HAP-1 (cell line): ENCODE measurements at regions not wholly inside any gene's neighbourhood (a gene's known extent, or its start where the extent isn't known, plus 50 kb on each side); places are given as distances from the start of the nearest gene placed in this dataset.
"Not testable (repeated sequence)": the region's sequence is repeated elsewhere in the genome, so short reads cannot be mapped to it uniquely, and the experiment has no call there.

Experiments used
- DNase-seq, 2 experiments: peaks; one replicate each; pipeline ENCODE4 v3.0.0-alpha.2; 2016 to 2020; ENCODE audit warnings: low spot score in 2 of 2
- H3K27me3 ChIP-seq: fragments of 250-450 bp; sonication (Bioruptor Pico); 2 replicates; pipeline ENCODE4 v1.5.1; 2020; ENCODE audit warnings: low read depth, mild to moderate bottlenecking, moderate library complexity
- H3K36me3 ChIP-seq: fragments of 250-450 bp; sonication (Bioruptor Pico); replicated peaks from 2 replicates; pipeline ENCODE4 v1.5.1; 2020; ENCODE audit warnings: mild to moderate bottlenecking
- H3K4me1 ChIP-seq: fragments of 250-450 bp; sonication (Bioruptor Pico); 2 replicates; pipeline ENCODE4 v1.5.1; 2020; ENCODE audit warnings: mild to moderate bottlenecking
- H3K4me3 ChIP-seq: fragments of 250-450 bp; sonication (Bioruptor Pico); 2 replicates; pipeline ENCODE4 v1.5.1; 2020; ENCODE audit warnings: mild to moderate bottlenecking, moderate library complexity
- H3K9me3 ChIP-seq: fragments of 250-450 bp; sonication (Bioruptor Pico); 2 replicates; pipeline ENCODE4 v1.5.1; 2020; ENCODE audit warnings: mild to moderate bottlenecking, moderate library complexity
- in situ Hi-C: fragments of 300-500 bp; cut with MboI; formaldehyde crosslinking; loops from 3 replicates; pipeline ENCODE4 v1.14.3; 2020; ENCODE audit warnings: low sequenced_read_pairs, inconsistent platforms, mixed read lengths

DNA sequence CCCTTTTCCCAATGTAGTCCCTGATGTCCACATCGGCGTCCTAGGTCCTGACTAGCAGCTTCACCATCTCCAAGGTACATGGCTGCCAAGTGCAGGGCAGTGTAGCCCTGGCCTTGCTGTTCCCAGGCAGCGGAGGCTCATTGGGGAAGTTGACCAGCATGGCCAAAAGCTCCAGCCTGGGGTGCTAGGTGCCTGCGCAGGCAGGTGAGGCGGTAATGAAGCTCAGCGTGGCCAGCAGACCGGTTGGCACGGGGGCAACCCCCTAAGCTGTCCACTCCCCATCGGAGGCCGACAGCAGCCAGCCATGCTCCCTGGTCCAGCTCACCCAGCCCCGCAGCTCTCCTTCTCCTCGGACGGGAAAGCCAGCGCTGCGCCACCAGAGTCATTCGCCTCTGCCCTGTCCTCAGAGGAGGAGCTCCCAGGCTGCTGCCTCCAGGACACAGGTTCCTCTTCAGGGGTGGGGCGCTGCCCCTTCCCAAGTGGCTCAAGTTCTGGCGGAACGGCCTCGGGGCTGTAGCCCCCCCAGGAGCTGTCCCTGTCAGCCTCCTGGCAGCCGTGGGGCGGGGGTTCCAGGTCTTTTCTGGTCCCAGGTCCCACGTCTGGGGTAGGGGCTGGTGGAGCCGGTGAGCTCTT is 1218.2 kb downstream of the FOXD4L5 start:
- H3K27me3 ChIP-seq: no peaks in the 10 kb centered on the region
- in situ Hi-C loops: no loop called here
- no peaks in the 10 kb centered on the region for H3K9me3 ChIP-seq
- H3K36me3 ChIP-seq: no peaks in the 10 kb centered on the region
- DNase-seq: no peak
- no peak overlapping the region for H3K4me3 ChIP-seq
- H3K4me1 ChIP-seq: no peaks in the 10 kb centered on the region

DNA sequence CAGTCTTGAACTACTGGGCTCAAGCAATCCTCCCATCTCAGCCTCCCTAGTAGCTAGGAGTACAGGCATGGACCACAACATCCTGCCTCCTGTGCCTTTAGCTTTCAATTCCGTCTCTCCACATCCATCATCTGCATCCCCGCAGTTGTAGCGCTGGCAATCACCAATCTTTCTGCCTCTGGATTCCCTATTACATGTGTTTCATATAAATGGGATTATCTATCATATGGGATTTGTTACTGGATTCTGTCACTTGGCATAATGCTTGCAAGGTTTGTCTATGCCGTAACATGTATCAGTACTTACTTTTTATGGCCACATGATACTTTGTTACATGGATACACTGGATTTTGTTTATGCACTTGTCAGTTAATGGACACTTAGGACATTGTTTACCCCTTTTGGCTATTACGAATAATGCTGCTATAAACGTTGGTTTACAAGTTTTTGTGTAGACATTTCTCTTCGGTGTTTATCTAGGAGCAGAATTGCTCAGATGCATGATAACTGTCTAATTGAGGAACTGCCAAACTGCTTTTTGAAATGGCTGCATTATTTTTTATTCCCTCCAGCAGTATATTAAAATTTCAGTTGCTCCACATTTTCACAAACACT is 1223.9 kb downstream of the FOXD4L5 start:
- H3K9me3 ChIP-seq: no peaks in the 10 kb centered on the region
- H3K4me1 ChIP-seq: no peaks in the 10 kb centered on the region
- no peaks in the 10 kb centered on the region for H3K27me3 ChIP-seq
- no peak for DNase-seq
- no peaks in the 10 kb centered on the region for H3K36me3 ChIP-seq
- no peak overlapping the region for H3K4me3 ChIP-seq
- in situ Hi-C loops: no loop called here

DNA sequence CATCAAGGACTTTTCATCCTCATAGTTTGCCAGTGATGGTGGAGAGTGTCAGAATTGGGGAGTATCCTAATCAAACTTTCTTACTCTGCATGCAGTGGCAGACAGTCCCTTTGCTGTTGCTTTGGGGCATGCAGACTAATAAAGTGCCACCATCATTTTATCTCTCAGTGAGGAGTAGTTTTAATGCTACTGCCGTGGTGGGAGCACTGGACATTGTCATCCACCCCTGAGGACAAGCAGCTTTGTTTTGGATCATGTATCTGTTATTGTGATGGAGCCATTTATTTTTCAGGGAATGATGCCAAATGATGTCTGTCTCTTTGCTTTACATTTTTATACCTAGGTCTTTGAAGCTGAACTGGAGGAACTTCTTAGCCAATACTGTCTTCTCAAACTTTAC is 1226.9 kb downstream of the FOXD4L5 start:
- in situ Hi-C loops, H3K36me3 ChIP-seq, DNase-seq, H3K9me3 ChIP-seq, H3K4me1 ChIP-seq, H3K27me3 ChIP-seq, H3K4me3 ChIP-seq: not testable (repeated sequence)

DNA sequence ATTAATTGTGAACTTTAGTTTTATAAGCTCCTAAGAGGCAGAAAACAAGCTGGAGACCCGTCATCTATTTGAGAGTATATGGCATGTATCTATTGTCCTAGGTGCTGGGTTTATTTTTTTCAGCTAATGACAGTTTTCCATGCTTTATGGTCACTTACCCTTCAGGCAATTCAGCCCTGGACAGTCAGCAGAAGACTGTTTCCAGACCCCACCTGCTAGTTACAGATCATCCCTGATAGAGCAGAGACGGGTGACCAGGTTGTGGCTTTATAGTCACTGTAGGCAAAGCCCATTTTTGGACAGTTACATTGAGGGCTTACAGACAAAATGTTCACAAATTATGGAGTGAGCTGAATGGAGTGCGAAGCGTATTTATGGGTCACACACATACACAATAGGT is 1227.5 kb downstream of the FOXD4L5 start:
- Histone ChIP-seq H3K4me3 (no peak overlapping the region), H3K9me3 (no peaks in the 10 kb centered on the region), H3K4me1 (no peaks in the 10 kb centered on the region), H3K36me3 (no peaks in the 10 kb centered on the region), H3K27me3 (no peaks in the 10 kb centered on the region)
- no peak for DNase-seq
- in situ Hi-C loops: no loop called here

DNA sequence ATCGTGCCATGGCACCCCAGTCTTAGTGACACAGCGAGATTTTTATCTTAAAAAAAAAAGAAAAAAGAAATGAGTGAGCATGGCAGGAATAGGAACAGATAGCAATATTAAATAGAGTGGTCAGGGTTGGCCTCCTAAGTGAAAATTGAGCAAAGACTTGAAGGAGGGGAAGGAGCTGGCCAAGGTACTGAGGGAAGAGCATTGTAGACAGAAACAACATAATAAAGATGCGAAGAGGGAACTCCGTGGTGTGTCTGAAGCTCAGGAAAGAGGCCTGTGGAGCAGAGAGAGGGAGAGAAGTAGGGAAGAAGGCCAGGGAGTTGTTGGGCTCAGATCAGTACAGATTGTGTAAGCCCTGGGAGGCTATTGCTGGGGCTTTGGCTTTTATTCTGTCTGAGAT is 1256.1 kb downstream of the FOXD4L5 start:
- H3K9me3 ChIP-seq, H3K4me1 ChIP-seq, H3K36me3 ChIP-seq, DNase-seq, in situ Hi-C loops, H3K4me3 ChIP-seq, H3K27me3 ChIP-seq: not testable (repeated sequence)

DNA sequence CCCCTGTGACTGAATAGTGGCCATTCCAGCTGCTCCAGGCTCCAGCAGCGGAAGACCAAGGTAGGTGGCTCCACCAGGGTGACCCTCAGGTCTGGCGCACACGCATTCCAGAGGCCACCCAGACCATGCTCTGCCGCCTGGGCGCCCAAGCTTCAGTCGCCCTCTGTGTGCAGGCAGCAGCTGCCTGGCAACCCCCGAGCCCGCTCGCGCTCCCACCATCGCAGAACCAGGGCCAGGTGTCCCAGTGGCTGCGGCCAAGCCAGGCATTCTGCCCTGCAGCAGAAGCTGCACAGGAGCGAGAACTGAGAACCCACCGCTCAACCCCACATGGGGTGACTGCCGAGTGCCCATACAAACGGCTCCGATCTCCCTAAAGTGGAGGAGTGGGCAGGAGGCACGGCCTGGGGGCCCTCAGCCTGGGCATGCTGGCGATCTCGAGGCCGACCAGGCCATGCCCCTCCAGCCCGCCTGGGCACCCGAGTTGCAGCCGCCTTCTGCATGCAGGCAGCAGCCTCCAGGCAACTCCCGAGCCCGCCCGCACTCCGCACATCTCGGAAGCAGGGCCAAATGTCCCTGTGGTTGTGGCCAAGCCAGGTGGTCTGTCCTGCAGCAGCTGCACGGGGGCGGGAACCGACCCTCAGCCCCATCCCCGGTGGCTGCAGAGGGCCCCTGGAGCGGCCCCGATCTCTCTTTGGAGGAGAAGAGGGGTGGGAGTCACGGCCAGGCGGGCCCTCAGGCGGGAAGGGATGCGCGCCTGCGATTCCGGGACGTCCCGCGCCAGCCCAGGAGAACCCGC is 1264.1 kb downstream of the FOXD4L5 start:
- in situ Hi-C loops, DNase-seq, H3K36me3 ChIP-seq, H3K4me3 ChIP-seq, H3K27me3 ChIP-seq, H3K4me1 ChIP-seq, H3K9me3 ChIP-seq: not testable (repeated sequence)

DNA sequence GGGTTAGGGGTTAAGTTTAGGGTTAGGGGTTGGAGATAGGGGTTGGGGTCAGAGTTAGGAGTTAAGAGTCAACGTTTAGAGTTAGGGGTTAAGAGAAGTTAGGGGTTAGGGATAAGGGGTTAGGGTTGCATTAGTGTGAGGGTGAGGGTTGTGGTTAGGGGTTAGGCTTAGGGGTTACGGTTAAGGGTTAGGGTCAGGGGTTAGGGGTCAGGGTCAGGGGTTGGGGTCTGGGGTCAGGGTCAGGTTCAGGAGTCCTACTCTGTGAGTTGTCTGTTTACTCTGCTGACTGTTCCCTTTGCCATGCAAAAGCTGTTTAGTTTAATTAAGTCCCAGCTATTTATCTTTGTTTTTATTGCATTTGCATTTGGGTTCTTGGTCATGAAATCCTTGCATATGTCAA is 1267.3 kb downstream of the FOXD4L5 start:
- H3K27me3 ChIP-seq, DNase-seq, H3K4me3 ChIP-seq, H3K36me3 ChIP-seq, H3K4me1 ChIP-seq, H3K9me3 ChIP-seq, in situ Hi-C loops: not testable (repeated sequence)

DNA sequence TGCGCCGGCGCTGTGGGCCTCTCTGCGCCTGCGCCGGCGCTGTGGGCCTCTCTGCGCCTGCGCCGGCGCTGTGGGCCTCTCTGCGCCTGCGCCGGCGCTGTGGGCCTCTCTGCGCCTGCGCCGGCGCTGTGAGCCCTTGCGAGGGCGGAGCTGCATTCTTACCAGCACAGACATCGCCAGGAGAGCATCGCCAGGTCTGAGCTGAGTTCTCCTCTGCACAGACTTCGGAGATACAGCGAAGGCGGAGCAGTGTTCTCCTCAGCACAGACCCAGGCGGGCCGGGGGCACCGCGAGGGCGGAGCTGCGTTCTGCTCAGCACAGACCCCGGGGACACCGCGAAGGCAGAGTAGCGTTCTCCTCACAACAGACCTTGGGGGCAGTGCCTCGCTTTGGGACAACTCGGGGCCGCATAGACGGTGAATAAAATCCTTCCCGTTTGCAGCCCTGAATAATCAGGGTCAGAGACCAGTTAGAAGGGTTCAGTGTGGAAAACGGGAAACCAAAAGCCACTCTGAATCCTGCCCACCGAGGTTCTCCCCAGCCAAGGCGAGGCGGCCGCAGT is 1268.1 kb downstream of the FOXD4L5 start:
- H3K9me3 ChIP-seq, H3K27me3 ChIP-seq, H3K4me1 ChIP-seq, in situ Hi-C loops, H3K36me3 ChIP-seq: not testable (repeated sequence)
- H3K4me3 ChIP-seq: peak overlapping the region; percentile 55
- DNase-seq: peak; percentile 61 to 79

DNA sequence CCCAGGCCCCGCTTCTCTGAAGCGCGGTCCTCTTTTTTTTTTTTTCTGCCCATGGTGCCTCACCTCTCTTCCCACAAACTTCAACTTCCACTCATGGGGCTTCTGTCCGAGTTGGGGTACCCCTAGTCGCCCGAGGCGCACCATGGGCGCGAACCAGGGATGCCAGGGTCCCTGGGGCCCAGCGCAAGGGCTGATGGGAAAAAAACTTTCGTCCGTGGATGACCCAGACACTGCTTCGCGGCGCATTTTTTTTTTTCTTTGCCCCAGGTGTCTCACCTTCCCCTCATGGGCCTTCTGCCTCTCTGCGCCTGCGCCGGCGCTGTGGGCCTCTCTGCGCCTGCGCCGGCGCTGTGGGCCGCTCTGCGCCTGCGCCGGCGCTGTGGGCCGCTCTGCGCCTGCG is 1268.8 kb downstream of the FOXD4L5 start:
- DNase-seq, H3K9me3 ChIP-seq, H3K4me3 ChIP-seq, H3K36me3 ChIP-seq, in situ Hi-C loops, H3K27me3 ChIP-seq, H3K4me1 ChIP-seq: not testable (repeated sequence)

DNA sequence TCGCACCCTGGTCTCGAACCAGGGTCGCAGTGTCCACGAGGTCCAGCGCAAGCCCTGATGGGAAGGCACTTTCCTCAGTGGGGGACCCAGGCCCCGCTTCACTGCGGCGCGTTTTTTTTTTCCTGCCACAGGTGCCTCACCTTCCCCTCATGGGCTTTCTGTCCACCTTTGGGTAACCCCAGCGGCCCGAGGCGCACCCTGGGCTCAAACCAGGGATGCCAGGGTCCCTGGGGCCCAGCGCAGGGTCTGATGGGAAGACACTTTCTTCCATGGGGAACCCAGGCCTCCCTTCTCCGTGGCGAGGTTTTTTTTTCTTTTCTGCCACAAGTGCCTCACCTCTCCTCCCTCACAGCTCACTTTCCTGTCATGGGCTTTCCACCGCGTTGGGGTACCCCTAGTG is 1269.9 kb downstream of the FOXD4L5 start:
- in situ Hi-C loops: no loop called here
- Histone ChIP-seq H3K27me3 (no peaks in the 10 kb centered on the region), H3K36me3 (no peaks in the 10 kb centered on the region), H3K9me3 (no peaks in the 10 kb centered on the region), H3K4me3 (no peak overlapping the region), H3K4me1 (no peaks in the 10 kb centered on the region)
- DNase-seq: no peak

DNA sequence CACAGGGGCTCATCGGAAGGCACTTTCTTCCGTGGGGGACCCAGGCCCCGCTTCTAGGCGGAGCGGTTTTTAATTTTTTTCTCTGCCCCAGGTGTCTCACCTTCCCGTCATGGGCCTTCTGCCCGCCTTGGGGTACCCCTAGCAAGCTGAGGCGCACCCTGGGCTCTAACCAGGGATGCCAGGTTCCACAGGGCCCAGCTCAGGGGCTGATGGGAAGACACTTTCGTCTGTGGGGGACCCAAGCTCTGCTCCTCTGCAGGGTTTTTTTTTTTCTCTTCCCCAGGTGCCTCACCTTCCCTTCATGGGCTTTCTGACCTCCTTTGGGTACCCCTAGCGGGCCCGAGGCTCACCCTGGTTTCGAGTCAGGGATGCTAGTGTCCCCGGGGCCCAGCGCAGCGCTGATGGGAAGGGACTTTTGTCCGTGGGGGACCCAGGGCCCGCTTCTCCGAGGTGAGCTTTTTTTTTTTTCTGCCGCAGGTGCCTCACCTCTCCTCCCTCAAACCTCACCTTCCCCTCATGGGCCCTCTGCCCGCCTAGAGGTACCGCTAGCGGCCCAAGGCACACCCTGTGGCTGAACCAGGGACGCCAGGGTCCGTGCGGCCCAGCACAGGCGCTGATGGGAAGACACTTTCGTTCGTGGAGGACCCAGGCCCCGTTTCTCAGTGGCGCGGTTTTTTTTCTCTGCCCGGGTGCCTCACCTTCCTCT is 1270.5 kb downstream of the FOXD4L5 start:
- H3K4me3 ChIP-seq, H3K9me3 ChIP-seq, in situ Hi-C loops, H3K36me3 ChIP-seq, H3K27me3 ChIP-seq, H3K4me1 ChIP-seq, DNase-seq: not testable (repeated sequence)

DNA sequence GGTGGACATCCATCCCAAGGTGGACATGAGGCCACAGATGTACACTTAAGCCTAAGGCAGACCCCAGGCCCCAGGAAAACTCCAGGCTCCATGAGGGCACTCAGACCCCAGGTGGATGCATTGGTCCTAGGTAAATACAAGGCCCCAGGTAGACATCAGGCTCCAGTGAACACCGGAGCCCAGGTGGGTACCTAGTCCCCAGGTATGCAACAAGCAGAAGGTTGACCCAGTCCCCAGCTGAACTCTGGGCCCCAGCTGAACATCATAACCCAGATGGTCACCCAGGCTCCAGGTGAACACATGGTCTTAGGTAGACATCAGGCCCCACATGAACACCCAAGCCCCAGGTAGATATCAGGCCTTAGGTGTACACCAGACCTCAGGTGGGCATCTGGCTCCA is 1271.9 kb downstream of the FOXD4L5 start:
- in situ Hi-C loops, H3K9me3 ChIP-seq, H3K4me1 ChIP-seq, DNase-seq, H3K4me3 ChIP-seq, H3K27me3 ChIP-seq, H3K36me3 ChIP-seq: not testable (repeated sequence)

DNA sequence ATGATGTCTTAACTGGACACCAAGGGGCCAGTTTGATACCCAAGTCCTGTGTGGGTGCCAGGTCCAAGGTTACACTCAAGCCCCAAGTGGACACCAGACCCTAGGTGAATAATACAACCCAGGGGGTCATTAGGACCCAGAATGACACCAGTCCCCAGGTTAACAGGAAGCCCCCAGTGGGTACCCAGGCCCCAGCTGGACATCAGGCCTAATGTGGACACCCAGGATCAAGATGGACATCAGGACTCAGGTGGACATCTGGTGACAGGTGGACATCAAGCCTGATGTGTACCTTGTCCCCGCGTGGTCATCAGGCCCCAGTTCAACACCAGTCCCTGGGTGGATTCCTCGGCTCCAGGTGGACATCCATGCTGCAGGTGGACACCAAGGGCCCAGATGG is 1273.0 kb downstream of the FOXD4L5 start:
- in situ Hi-C loops, H3K9me3 ChIP-seq: not testable (repeated sequence)

DNA sequence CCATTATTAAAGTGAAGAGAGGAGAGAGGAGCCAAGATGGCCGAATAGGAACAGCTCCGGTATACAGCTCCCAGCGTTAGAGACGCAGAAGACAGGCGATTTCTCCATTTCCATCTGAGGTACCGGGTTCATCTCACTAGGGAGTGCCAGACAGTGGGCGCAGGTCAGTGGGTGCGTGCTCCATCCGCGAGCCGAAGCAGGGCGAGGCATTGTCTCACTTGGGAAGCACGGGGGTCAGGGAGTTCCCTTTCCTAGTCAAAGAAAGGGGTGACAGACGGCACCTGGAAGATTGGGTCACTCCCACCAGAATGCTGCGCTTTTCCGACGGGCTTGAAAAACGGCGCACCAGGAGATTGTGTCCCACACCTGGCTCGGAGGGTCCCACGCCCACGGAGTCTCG is 1305.3 kb downstream of the FOXD4L5 start:
- in situ Hi-C loops, H3K36me3 ChIP-seq, H3K27me3 ChIP-seq, H3K9me3 ChIP-seq, H3K4me1 ChIP-seq, H3K4me3 ChIP-seq, DNase-seq: not testable (repeated sequence)

More for the DNA sequence above, 1273.0 kb downstream of the FOXD4L5 start:
- H3K36me3 ChIP-seq, H3K27me3 ChIP-seq, H3K4me1 ChIP-seq, DNase-seq, H3K4me3 ChIP-seq: not testable (repeated sequence)
